GM12874 (cell line): ENCODE measurements at regions not wholly inside any gene's neighbourhood (a gene's known extent, or its start where the extent isn't known, plus 50 kb on each side); places are given as distances from the start of the nearest gene placed in this dataset.

ENCODE experiments used
- TF ChIP-seq, protein P1 (sequence below): IDR thresholded peaks from 2 replicates; pipeline ENCODE4 v1.5.1; 2011; ENCODE audit warnings: low read depth, mild to moderate bottlenecking, control low read depth, low read length, moderate library complexity; ENCODE audit not compliant: insufficient read depth

DNA sequence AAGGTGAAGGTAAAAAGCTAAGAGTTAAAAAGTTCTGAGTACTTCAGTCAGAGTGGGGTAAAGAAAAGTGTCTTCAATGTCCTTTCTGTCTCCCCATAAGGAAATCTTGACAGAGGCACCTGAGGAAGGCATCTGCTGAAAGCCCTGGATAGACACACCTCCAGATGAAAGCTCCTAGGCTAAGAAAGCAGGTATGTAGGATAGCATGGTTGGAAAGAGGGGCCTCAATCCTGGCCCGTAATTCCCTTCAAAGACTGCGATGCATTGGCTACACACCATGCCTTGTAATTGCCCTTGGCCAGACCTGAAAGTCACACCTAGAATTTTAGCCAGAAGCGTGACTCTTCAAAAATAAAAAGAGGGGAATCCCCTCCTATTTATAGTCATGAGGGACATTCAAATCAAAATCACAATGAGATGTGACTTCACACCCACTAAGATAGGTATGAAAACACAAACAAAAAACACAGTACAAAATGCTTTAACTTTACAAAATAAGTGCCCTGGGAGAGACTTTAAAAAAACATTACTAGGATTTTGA, 809.7 kb downstream of the IPMK start:
- TF ChIP-seq, protein P1, sequence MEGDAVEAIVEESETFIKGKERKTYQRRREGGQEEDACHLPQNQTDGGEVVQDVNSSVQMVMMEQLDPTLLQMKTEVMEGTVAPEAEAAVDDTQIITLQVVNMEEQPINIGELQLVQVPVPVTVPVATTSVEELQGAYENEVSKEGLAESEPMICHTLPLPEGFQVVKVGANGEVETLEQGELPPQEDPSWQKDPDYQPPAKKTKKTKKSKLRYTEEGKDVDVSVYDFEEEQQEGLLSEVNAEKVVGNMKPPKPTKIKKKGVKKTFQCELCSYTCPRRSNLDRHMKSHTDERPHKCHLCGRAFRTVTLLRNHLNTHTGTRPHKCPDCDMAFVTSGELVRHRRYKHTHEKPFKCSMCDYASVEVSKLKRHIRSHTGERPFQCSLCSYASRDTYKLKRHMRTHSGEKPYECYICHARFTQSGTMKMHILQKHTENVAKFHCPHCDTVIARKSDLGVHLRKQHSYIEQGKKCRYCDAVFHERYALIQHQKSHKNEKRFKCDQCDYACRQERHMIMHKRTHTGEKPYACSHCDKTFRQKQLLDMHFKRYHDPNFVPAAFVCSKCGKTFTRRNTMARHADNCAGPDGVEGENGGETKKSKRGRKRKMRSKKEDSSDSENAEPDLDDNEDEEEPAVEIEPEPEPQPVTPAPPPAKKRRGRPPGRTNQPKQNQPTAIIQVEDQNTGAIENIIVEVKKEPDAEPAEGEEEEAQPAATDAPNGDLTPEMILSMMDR: no peak

- TF ChIP-seq, protein P1: no peak
These were observed 837.3 kb downstream of the IPMK start for GRCh38 chr10:57430376-57430775.

- TF ChIP-seq, protein P1: no peak
These were observed 846.8 kb downstream of the IPMK start for GRCh38 chr10:57420881-57421280.

- TF ChIP-seq, protein P1: no peak
These were observed 849.2 kb downstream of the IPMK start for GRCh38 chr10:57418476-57418875.

GRCh38 chr10:57395923-57396322, 871.8 kb downstream of the IPMK start:
- TF ChIP-seq, protein P1: no peak

DNA sequence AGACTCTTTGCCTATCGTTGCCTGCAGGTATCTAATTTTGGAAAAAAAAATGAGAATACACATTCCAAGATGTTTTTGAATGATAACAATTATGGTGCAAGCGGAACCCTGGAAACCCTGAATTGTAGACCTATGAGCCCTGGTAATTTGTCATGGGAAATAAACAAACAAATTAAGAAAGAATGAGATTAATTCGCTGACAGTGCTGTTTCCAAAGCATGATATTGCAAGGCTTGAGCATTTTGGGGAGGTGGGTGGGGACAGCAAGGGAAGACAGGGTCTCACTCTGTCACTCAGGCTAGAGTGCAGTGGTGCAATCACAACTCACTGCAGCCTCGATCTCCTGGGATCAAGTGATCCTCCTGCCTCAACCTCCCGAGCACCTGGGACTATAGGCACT, 900.3 kb downstream of the IPMK start:
- TF ChIP-seq, protein P1: no peak

DNA sequence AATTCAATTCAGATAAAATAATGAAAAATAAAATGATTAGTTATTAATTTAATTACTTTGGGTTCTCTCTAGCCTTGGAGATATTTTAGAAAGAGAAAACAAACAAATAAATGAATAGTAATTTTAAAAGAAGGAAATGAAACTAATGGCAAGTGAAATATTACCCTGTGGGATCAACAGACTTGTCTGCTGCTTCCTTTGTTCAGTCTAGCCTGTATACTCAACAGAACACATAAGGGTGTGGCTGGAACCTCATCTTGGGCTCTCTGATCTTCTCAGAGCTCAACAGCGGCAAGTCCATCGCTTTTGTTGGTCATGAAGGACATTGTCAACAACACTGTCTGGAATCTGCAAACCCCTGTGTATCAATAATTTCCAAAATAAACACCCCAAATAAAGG, 904.9 kb downstream of the IPMK start:
- TF ChIP-seq, protein P1: no peak

DNA sequence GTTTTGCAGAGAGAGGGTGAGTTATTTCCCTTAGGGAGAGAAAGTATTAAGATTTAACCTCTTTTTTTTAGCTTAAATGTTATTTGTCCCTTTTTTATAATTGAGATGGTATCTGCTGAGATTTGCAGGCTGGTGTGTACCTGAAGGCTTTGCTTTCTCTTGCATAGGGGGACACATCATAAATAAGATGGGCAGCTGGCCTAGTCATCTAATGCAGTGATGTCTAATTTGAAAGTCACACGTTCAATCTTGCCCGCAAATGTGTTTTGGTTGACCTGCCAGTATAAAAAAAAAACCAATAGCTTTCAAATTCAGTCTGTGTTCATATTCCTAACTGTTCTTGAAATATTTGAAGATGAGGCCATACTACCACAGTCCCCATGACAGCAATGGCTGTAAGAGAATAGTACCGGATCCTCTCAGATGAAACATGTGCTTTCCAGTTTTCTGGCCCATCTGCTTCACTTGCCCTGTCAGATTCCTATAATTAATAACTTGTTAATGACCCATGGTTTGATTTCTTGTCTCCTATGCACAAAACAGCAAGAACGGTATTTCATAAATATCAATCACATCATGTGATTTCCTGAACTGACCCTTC, 914.2 kb downstream of the IPMK start:
- TF ChIP-seq, protein P1: no peak
